ENCODE measurements at regions not wholly inside any gene's neighbourhood (a gene's known extent, or its start where the extent isn't known, plus 50 kb on each side); places are given as distances from the start of the nearest gene placed in this dataset.
"Not testable (repeated sequence)": the region's sequence is repeated elsewhere in the genome, so short reads cannot be mapped to it uniquely, and the experiment has no call there.

- not testable (repeated sequence) for DNase-seq
Measured at GRCh38 chr1:146317785-146318184, 89.0 kb upstream of the NOTCH2NLA start.

DNA sequence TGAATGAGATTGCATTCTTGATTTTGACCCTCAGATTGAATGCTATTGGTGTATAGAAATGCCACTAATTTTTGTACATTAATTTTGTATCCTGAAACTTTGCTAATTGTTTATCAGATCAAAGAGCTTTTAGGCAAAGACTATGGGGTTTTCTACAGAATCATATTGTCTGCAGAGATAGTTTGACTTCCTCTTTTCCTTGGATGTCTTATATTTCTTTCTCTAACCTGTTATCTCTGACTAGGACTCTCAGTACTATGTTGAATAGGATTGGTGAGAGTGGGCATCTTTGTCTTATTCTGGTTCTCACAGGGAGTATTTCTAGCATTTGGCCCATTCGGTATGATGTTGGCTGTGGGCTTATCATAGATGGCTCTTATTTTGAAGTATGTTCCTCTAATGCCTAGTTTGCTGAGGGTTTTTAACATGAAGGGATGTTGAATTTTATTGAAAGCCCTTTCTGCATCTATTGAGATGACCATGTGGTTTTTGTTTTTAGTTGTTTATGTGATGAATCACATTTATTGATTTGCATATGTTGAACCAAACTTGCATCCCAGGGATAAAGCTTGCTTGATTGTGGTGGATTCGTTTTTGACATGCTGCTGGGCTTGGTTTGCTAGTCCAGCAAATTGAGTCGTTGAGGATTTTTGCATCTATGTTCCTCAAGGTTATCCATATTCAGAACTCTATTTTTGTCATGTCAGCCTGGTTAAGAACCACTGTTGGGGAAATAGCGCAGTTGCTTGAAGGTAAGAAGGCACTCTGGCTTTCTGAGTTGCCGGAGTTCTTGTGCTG, 85.8 kb upstream of the NOTCH2NLA start:
- DNase-seq: not testable (repeated sequence)

- DNase-seq: not testable (repeated sequence)
Measured at GRCh38 chr1:146310579-146310978, 81.8 kb upstream of the NOTCH2NLA start.

DNA sequence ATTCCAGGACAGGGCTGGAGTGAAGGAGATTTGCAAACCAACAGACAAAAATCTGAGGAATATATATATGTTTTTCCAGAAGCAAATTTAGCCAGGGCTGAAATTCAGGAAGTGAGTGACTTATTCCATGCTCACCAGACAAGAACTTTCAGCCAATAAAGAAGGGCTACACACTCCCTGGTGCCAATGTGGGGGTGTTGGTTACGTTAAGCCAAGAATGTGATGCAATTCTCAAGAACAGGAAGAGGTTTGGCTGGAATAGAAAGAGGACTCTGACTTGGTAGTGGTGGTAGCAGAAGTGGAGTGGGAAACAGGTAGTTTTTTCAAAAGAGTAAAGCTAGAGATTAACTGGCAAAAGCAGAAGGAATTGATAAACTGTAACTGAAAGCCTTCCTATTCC, 80.6 kb upstream of the NOTCH2NLA start:
- not testable (repeated sequence) for DNase-seq

DNA sequence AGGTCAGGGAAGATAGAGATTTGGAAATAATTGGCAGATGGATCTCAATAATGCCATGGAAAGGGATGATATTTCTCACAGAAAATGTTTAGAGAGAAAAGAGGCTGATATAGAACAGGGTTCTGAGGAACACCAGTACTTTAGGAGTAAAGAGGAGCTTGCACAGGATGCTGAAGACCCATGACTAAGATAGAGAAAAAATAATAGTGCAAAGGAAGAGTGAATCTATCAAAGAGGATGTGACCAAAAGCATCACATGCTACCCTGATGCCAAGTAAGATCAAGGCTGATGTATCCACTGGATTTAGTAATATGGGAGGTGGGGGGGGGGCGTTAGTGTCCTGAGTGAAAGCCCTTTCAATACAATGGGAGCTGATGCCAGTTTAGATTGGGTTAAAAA, 80.1 kb upstream of the NOTCH2NLA start:
- DNase-seq: not testable (repeated sequence)

DNA sequence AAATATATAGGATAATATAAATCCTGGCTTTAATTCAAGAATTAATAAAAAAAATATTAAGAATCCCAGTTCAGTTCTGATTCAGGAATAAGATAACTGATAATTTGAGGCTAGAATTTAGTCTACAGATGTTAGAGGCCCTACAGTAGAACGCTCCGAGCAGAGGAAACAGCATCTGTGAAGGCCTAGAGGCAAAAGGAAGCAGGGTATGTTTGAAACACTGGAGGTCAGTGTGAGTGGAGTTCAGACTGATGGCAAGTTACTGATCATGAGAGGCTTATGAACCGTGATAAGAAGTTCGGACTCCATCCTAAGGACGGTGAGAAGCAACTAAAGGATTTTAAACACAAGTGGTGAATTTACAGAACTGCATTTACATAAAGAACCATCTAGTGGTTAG, 79.3 kb upstream of the NOTCH2NLA start:
- not testable (repeated sequence) for DNase-seq

GRCh38 chr1:146307632-146308031, 78.8 kb upstream of the NOTCH2NLA start:
- DNase-seq: not testable (repeated sequence)

DNA sequence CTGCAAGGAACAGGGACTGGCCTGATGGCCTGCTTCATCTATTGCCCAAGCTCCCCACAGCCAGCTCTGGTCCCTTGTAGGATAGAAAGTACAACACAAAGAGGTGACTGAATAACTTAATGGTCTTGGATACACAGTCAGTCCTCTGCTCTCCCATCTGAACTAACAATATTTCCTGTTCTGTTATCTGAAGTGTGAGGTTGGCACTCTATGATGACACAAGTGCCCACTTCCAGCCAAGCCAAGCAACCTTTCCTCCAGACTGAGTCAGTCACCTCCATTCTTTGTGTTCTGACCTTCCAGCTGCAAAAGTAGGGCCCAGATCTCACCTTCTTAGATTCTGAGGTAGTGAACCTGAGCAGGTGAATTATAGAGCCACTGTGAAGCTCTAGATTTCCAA, 77.8 kb upstream of the NOTCH2NLA start:
- not testable (repeated sequence) for DNase-seq

DNA sequence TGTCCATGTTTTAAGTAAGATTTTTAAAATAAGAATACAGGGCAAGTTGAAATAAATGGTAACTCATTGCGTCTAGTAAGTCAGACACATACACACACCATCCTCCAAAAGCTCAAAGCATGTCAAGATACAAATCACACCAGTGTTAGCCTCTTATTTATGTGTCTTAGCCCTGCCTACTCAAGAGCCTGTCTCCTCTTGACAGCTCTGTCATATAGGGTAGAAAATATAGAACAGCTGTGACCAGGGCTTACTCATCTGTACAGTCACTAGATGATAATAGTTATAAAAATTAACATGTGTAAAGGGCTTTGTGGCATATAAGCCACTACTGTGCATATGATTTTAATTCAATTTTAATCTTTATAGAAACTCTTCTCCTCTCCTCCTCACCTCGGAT, 76.6 kb upstream of the NOTCH2NLA start:
- DNase-seq: not testable (repeated sequence)

GRCh38 chr1:146298575-146298897, 69.7 kb upstream of the NOTCH2NLA start:
- DNase-seq: not testable (repeated sequence)

GRCh38 chr1:146297781-146298574, 69.2 kb upstream of the NOTCH2NLA start:
- not testable (repeated sequence) for DNase-seq

- not testable (repeated sequence) for DNase-seq
Measured at GRCh38 chr1:146292940-146293936, 64.4 kb upstream of the NOTCH2NLA start.

DNA sequence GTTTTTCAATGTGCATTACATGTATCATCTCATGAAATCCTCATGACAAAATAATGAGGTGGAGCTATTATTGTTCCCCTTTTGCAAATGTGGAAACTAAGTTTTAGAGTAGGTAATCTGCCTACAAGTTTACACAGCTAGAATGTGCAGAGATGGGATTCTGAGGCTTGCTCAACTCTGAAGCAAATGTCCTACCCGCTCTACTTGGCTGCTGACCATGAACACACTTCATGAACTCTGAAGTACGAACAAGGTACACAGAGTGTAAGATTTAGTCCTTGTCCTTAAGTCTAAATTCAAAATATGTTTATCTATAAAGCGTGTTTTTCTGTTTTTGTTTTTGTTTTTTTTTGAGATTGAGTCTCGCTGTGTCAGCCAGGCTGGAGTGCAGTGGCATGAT, 63.6 kb upstream of the NOTCH2NLA start:
- not testable (repeated sequence) for DNase-seq

- not testable (repeated sequence) for DNase-seq
Measured at GRCh38 chr1:146287881-146288280, 59.1 kb upstream of the NOTCH2NLA start.

DNA sequence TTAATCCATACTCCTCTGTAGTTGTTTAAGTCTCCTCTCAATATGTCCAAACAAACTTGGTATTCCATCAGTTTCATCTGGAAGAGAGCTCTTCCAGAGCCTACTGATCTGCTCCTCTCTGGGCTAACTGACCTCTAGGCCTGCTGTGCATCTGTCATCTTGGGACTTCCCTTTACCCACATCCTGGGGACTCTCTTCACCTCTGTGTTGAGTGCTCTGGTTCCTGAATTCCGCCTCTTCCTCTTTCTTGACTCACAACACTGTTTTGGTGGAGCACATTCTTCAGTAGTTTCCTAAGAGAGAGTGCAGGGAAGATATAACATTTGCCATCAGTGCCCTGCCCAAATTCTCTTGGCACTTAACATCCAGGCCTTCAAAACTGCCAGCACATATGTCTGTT, 55.9 kb upstream of the NOTCH2NLA start:
- not testable (repeated sequence) for DNase-seq

- DNase-seq: not testable (repeated sequence)
Measured at GRCh38 chr1:146283527-146283880, 54.7 kb upstream of the NOTCH2NLA start.

GRCh38 chr1:146282807-146283526, 54.1 kb upstream of the NOTCH2NLA start:
- not testable (repeated sequence) for DNase-seq

DNA sequence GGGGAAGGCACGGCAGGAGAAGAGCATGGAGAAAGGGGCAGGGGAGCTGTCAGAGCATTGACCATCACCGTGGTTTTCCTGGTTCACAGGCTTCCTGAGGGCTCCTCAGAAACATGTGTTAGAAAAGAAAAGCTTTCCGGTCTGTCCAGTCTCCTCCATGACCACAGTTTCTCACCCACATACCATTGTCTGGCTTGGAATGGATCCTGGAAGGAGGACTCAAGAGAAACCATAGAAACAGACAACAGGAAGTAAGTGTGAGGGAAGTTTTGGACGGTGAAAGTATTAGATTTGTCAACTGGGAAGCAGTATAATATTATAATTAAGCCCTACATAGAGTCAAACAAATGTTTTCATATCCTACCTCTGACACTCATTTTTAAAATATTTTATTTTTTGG, 52.7 kb upstream of the NOTCH2NLA start:
- not testable (repeated sequence) for DNase-seq

DNA sequence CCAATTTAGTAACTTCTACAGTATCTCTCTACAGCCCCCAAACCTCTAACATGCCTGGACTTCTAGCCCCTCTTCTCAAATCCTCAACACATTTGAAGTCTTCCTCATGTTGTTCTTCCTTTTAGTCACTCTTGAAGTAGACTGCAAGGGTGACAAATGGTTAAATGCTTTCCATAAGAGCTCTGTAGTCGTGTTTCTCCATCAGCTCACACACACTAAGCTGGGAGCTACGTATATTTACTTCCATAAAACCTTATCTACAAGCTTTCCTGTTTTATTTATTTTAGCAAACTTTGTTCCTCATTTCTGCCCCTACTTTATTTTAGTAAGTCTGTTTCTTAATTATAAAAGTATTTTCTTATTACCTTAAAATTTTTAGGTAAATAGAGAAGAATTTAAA, 49.9 kb upstream of the NOTCH2NLA start:
- not testable (repeated sequence) for DNase-seq
